ENCODE measurements at regions not wholly inside any gene's neighbourhood (a gene's known extent, or its start where the extent isn't known, plus 50 kb on each side); places are given as distances from the start of the nearest gene placed in this dataset.

DNA sequence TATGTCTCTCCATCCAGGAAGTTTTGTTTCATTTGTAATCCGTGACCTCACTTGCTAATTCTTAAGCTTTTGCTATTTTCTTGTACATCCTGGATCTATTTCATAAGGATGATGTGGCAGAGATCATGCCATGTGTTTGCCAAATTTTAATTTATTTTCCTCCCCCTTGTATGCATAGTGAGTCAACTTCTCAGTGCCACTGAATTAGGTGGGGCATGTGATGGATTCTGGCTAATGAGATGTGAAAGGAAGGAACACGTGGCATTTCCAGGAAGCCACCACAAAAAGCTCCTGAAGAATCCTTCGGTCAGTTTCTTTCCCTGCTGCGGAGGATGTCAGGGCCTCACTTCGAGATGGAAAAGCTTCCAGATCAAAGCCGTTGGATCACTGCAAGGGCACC is 86.2 kb upstream of the PRL start:
- DNase-seq (ENCODE audit: low read depth) = no peak
- TF ChIP-seq, protein P1, sequence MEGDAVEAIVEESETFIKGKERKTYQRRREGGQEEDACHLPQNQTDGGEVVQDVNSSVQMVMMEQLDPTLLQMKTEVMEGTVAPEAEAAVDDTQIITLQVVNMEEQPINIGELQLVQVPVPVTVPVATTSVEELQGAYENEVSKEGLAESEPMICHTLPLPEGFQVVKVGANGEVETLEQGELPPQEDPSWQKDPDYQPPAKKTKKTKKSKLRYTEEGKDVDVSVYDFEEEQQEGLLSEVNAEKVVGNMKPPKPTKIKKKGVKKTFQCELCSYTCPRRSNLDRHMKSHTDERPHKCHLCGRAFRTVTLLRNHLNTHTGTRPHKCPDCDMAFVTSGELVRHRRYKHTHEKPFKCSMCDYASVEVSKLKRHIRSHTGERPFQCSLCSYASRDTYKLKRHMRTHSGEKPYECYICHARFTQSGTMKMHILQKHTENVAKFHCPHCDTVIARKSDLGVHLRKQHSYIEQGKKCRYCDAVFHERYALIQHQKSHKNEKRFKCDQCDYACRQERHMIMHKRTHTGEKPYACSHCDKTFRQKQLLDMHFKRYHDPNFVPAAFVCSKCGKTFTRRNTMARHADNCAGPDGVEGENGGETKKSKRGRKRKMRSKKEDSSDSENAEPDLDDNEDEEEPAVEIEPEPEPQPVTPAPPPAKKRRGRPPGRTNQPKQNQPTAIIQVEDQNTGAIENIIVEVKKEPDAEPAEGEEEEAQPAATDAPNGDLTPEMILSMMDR (IDR thresholded peaks at IDR 0.05; ENCODE audit: control insufficient read depth, insufficient read depth, low read depth, low read length, missing control alignments) = no peak
- no peak overlapping the region for H3K4me3 ChIP-seq (ENCODE audit: control insufficient read depth, low read depth, low read length)

DNA sequence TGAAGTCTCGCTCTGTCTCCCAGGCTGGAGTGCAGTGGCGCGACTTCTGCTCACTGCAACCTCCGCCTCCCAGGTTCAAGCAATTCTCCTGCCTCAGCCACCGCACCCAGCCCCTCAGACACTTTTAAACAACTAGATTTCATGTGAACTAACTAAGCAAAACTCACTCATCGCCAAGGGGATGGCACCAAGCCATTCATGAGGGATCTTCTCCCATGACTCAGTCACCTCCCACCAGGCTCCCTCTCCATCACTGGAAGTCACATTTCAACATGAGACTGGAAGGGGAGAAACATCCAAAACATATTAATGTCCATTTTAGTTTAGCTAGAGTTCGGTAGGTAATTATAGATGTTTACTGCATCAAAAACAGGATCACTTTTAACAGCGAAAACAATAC is 95.9 kb upstream of the PRL start:
- TF ChIP-seq, protein P1 (IDR thresholded peaks at IDR 0.05; ENCODE audit: control insufficient read depth, insufficient read depth, low read depth, low read length, missing control alignments) = no peak
- DNase-seq (ENCODE audit: low read depth) = no peak
- no peak overlapping the region for H3K4me3 ChIP-seq (ENCODE audit: control insufficient read depth, low read depth, low read length)

DNA sequence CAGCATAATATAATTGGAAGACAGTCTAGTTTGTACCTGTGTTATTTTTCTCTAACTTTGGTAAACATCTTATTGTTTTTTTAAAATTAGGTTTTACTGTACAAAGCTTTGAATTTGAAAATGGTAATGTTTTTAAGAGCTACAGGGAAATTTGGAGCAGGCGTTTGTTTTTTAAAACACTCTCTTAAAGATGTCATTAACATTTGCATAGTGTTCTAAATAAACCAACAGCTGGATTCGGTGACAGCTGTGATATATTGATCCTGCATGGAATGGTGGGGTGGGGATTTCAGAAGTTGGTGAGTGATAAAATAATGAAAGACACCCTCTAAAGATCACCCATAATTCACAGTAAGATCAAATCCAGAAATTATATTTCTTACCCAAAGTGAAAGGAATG is 97.9 kb upstream of the PRL start:
- DNase-seq (ENCODE audit: low read depth) = no peak
- TF ChIP-seq, protein P1 (IDR thresholded peaks at IDR 0.05; ENCODE audit: control insufficient read depth, insufficient read depth, low read depth, low read length, missing control alignments) = no peak
- H3K4me3 ChIP-seq (ENCODE audit: control insufficient read depth, low read depth, low read length) = no peak overlapping the region

DNA sequence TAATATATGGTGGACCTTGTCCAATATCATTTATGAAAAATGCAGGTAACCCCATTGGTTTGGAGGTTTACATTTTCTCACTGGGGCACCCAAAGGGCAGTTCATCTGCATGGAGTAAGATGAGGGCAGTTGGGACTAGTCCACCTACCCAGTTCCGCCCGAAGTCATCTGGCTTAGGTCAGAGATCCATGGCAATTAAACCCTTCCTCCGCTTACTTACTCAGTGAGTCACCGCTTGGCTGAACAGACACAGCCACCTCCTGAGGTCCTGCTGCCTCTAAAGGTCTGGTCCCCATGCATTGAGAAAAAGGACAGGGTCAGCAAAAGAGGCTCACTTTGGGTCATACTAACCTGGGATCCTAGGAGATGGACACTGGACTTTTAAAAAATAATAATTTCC is 102.9 kb upstream of the PRL start:
- DNase-seq (ENCODE audit: low read depth) = no peak
- H3K4me3 ChIP-seq (ENCODE audit: control insufficient read depth, low read depth, low read length) = no peak overlapping the region
- TF ChIP-seq, protein P1 (IDR thresholded peaks at IDR 0.05; ENCODE audit: control insufficient read depth, insufficient read depth, low read depth, low read length, missing control alignments) = no peak

DNA sequence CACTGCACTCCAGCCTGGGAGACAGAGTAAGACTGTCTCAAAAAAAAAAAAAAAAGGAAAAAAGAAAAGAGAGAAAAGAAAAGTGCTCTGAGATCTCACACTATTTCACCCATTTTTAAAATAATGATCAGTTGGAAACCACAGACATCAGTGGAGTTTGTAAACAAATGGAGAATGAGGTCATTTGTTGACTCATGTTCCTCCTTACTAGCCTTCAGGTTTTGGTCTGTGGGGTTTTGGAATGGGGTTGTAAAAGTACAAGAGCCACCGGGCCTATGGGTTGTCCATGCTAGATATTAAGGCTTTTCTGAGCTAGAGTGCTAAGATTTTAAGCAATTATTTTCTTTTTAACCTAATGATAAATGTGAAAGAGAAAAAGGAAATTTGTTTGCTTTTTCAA is 104.4 kb upstream of the PRL start:
- TF ChIP-seq, protein P1 (IDR thresholded peaks at IDR 0.05; ENCODE audit: control insufficient read depth, insufficient read depth, low read depth, low read length, missing control alignments) = no peak
- DNase-seq (ENCODE audit: low read depth) = no peak
- no peak overlapping the region for H3K4me3 ChIP-seq (ENCODE audit: control insufficient read depth, low read depth, low read length)

DNA sequence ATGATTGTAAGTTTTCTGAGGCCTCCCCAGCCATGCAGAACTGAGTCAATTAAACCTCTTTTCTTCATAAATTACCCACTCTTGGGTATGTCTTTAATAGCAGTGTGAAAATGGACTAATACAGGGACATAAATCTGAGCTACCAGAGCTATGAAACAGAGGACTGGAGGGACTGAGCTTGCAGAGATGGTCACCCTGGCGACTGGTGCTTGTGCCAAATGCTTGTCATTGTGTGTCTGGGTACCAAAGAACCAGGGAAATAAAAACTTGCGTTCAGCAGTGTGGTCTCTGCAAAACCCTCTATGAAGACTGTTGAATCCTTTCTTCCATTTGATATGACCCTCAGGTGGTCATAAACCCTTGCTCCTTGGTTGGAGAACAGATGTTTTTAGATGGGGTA is 105.1 kb upstream of the PRL start:
- H3K4me3 ChIP-seq (ENCODE audit: control insufficient read depth, low read depth, low read length) = no peak overlapping the region
- TF ChIP-seq, protein P1 (IDR thresholded peaks at IDR 0.05; ENCODE audit: control insufficient read depth, insufficient read depth, low read depth, low read length, missing control alignments) = no peak
- DNase-seq (ENCODE audit: low read depth) = no peak

DNA sequence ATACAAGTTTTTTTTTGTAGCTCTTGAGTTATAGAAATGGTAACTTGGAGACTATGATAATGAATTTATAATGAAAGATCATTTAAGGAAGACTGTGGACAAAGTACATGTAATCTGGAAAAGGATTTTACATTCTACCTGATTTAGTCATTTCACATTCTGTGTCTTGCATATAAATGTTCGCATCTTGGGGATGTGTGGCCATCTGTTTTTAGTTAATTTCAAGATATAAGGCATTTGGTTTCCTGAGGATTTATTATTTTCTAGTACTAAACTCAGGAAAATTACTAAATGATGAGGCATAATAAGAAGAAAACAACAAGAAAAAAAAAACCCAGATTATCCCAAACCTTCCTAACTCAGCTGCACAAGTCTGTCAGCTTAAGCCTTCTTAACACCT is 112.7 kb upstream of the PRL start:
- no peak for DNase-seq (ENCODE audit: low read depth)
- H3K4me3 ChIP-seq (ENCODE audit: control insufficient read depth, low read depth, low read length) = no peak overlapping the region
- TF ChIP-seq, protein P1 (IDR thresholded peaks at IDR 0.05; ENCODE audit: control insufficient read depth, insufficient read depth, low read depth, low read length, missing control alignments) = no peak

All from AG09309 (cell line).